GM18951 (cell line): ENCODE measurements at regions not wholly inside any gene's neighbourhood (a gene's known extent, or its start where the extent isn't known, plus 50 kb on each side); places are given as distances from the start of the nearest gene placed in this dataset.
"Not testable (repeated sequence)": the region's sequence is repeated elsewhere in the genome, so short reads cannot be mapped to it uniquely, and the experiment has no call there.

Experiments used
- POLR2A ChIP-seq: IDR thresholded peaks from 4 replicates; pipeline ENCODE4 v1.6.1; 2011; ENCODE audit warnings: mild to moderate bottlenecking; ENCODE audit not compliant: insufficient read length, insufficient read depth; ENCODE audit errors: extremely low read depth
- in situ Hi-C: fragments of 300-500 bp; cut with MboI; formaldehyde crosslinking; loops from one replicate; pipeline ENCODE4 v1.12.0; 2022; ENCODE audit warnings: low sequenced_read_pairs, mixed read lengths, inconsistent platforms; ENCODE audit not compliant: unreplicated experiment

DNA sequence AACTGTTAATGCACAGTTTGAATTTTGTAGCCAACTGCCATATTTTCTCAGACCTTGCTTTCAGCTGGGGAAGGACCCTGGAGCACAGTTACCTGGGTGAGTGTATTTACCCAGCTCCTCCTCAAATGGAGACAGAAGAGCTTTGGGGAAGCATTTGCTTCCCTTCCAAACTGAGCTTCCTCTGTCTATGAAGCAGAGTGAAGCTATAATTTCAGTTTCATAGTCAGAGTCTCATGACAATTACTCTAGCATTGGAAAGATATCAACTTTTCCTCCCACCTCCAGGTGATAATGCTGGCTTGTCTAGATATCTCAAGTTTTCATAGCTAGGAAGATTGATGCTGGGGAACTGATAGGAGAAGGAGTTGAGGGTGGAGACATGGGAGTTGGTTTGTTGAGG is 406.4 kb upstream of the CLINT1 start:
- in situ Hi-C loops = no loop called here
- TF ChIP-seq POLR2A = no peak

- in situ Hi-C loops = no loop called here
These were observed 405.3 kb upstream of the CLINT1 start for GRCh38 chr5:158264264-158264663.

GRCh38 chr5:158261674-158262367 is 402.9 kb upstream of the CLINT1 start:
- in situ Hi-C loops = no loop called here
- no peak for TF ChIP-seq POLR2A

More at GRCh38 chr5:158264264-158264663, 405.3 kb upstream of the CLINT1 start:
- TF ChIP-seq POLR2A = no peak

- in situ Hi-C loops = no loop called here
- no peak for TF ChIP-seq POLR2A
These were observed 397.2 kb upstream of the CLINT1 start for GRCh38 chr5:158256096-158256495.

DNA sequence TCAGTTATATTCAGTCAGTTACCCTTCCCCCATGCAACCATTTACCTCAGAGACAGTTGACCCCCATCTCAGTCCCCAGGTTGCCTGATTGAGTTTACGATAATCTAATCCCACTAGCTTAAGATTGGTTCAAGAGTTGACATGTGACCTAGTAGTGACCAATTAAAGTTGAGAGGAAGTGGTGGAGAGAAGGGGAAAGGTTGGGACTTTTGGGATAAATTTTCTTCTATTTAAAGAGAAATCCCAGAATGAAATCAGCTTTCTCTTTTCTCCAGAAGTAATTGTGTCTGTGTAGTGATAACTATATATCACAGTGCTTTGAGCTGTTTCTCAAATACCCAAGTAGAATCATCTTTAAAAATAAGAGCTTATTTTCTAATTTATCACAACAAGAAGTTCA is 396.7 kb upstream of the CLINT1 start:
- in situ Hi-C loops = no loop called here
- TF ChIP-seq POLR2A = no peak

- in situ Hi-C loops = no loop called here
These were observed 387.7 kb upstream of the CLINT1 start for GRCh38 chr5:158246661-158247060.

DNA sequence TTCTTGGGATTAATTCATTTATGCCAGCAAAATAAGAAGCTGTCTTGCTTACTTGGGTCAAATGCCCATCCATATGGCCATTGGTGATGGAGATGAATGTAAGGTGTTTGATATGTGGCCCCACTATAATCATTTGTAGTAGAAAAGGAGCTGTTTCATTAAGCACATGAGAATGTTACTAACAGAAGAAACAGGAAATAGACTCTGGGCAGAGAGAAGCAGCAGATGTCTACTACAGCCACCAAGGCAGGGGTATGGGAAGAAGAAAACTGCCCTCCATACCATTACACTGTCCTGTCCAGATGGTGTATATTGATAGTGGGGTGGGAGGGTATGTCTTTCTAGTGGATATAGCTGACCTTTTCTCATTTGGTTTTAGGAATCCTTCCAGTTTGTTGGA is 386.6 kb upstream of the CLINT1 start:
- in situ Hi-C loops = no loop called here
- no peak for TF ChIP-seq POLR2A

More at GRCh38 chr5:158246661-158247060, 387.7 kb upstream of the CLINT1 start:
- no peak for TF ChIP-seq POLR2A

- no peak for TF ChIP-seq POLR2A
- in situ Hi-C loops = no loop called here
These were observed 385.9 kb upstream of the CLINT1 start for GRCh38 chr5:158244882-158245281.

- TF ChIP-seq POLR2A = no peak
- in situ Hi-C loops = no loop called here
These were observed 377.8 kb upstream of the CLINT1 start for GRCh38 chr5:158236511-158237335.

DNA sequence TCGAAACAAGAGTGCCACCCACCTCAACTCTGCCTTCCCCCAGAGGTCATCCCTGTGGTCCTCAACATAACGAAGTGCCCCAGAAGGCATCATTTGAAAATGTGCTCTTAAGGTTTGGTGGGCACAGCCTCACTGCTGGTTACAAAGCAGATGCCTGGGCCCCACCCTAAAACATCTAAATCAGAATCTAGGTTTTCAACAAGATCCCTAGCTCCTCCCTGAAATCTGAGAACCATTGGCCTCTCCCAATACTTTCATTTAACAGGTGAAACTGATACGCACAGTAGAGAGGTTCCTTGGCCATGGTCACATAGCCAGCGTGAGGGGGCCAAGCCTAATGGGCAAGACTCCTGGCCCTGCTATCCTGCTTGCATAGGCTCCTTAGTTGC is 376.2 kb upstream of the CLINT1 start:
- TF ChIP-seq POLR2A = no peak
- in situ Hi-C loops = no loop called here

DNA sequence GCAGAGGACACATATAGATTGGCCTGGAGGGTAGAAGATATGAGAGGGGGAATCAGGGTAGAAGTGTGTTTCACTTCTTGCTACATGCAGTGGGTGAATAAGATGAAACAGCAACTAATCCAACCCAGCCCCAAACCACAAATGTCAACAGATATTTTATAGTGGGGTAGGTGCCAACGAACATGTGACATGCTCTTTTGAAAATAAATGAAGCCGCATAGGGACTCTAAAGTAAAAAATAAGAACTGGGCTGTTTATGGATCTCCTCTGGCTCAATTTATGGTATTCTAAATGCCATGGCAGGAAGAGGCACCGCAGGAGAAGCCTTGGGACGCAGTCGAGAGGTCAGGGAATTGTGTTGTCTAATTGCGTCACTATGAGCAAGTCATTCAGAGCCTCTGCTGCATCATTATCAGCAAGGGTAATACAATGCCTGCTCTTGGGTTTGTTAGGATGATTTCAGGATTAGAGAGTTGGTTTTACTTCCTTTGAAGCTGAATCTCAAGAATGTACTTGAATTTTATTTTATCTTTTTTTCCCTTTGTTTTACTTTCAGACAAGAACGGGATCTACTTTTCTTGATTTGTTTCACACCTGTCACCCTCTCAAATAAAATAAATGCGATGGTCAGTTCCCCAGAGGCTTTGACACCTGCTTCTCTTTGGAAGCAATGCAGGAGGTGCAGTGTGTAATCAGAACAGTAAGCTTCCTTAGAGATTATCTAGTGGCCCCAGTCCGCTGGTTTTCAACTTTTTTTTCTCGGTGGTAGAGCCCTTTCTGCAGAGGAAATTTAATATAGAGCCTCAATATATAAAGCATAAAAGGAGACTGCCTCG is 375.6 kb upstream of the CLINT1 start:
- TF ChIP-seq POLR2A = no peak
- in situ Hi-C loops = no loop called here

DNA sequence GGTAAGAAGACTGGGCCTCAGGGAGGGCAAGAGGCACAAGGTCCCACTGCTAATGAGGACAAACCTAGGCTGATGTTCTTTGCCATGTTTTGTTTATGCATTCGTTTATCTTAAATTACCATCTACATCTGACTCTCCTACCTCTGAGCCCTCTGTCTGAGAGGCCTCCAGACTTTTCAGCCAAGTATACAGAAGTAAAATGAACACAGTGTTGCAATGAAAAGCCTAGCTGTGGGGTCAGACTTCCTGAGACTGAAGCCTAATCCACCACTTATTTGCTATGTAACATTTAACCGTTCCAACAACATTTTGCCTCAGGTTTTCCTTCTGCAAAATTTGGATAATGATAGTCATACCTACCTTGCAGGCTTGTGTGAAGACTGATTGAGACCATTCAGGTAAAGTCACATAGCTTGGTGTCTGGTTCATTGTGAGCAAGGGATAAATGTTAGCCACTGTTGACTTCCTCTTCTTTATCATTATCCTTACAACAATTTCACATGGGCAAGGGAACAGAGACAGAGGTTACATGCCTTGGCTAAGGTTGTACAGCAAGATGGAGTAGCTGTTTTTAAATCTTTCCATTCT is 374.9 kb upstream of the CLINT1 start:
- no peak for TF ChIP-seq POLR2A
- in situ Hi-C loops = no loop called here

DNA sequence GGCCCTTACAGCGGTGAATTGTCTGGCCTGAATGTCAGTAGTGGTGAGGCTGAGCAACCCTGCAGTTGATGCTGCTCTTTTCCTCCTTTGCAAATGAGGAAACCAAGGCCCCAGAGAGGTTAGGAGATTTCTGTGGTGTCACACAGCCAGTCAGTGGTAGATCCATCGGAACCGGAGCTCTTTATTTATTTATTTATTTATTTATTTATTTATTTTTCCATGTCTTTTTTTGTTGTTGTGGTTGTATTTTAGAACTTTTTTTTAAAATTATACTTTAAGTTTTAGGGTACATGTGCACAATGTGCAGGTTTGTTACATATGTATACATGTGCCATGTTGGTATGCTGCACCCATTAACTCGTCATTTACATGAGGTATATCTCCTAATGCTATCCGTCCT is 368.4 kb upstream of the CLINT1 start:
- in situ Hi-C loops = not testable (repeated sequence)
